Astrocyte of the cerebellum (primary cell): ENCODE measurements at regions not wholly inside any gene's neighbourhood (a gene's known extent, or its start where the extent isn't known, plus 50 kb on each side); places are given as distances from the start of the nearest gene placed in this dataset.

ENCODE experiments used
- DNase-seq: peaks from one replicate; pipeline ENCODE4 v3.0.0-alpha.2; 2011; ENCODE audit warnings: low read depth
- H3K4me3 ChIP-seq: 2 replicates; pipeline ENCODE4 v1.5.1; 2011; ENCODE audit warnings: mild to moderate bottlenecking, low read depth, low read length, moderate library complexity
- CTCF ChIP-seq: IDR thresholded peaks from 2 replicates; pipeline ENCODE4 v1.5.1; 2012; ENCODE audit warnings: low read length, low read depth, moderate library complexity, mild to moderate bottlenecking; ENCODE audit errors: missing control alignments
- in situ Hi-C: cut with HindIII; loops from 2 replicates; pipeline ENCODE4 v1.10.0; 2017; ENCODE audit warnings: low sequenced_read_pairs

DNA sequence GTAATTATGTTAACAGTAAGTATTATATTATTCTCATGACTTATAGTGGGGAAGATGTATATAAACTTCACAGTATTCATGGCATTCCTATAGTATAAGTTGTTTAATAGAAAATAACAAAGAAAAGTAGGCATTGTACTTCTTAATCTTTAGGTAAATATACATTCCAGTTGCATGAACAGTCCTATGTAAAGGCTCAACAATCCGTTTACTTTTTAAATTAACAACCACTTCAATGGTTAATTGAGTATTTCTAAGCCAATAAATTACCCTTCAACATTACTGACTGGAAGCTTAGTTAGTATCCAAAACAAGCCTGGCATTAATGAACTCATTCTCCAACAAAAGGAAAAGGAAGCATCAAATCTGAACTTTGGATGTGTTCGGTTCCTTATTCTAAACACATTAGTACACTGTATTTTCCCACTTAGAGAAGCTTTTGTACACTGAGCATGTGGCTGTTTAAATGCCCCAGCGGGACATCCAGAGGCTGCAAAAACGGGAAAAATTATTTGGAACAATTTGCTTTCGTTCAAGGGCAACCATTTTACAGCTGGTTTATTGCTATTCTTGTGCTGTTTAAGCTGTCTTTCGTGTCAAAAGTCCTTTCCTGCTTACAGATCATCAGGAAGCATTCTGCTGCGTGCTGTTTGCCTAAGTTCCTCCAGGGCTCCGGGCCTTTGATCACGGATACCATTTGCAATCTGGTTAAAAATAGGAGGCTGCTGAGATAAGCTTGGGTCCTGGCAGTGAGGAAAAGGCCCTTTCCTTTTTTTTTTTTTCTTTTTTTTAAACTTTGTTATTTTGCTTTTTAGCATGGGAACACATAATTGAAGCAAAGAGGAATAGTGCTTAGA is 460.3 kb downstream of the SPRY1 start:
- no peak for DNase-seq
- in situ Hi-C loops: no loop called here
- peak; percentile 40 for TF ChIP-seq CTCF
- no peak overlapping the region for H3K4me3 ChIP-seq

GRCh38 chr4:123858465-123858864 is 461.9 kb downstream of the SPRY1 start:
- in situ Hi-C loops: no loop called here
- no peak for TF ChIP-seq CTCF
- no peak overlapping the region for H3K4me3 ChIP-seq
- DNase-seq: no peak

- in situ Hi-C loops: no loop called here
- H3K4me3 ChIP-seq: no peak overlapping the region
- DNase-seq: no peak
- TF ChIP-seq CTCF: no peak
Observed at GRCh38 chr4:123862812-123863211, 466.2 kb downstream of the SPRY1 start.

DNA sequence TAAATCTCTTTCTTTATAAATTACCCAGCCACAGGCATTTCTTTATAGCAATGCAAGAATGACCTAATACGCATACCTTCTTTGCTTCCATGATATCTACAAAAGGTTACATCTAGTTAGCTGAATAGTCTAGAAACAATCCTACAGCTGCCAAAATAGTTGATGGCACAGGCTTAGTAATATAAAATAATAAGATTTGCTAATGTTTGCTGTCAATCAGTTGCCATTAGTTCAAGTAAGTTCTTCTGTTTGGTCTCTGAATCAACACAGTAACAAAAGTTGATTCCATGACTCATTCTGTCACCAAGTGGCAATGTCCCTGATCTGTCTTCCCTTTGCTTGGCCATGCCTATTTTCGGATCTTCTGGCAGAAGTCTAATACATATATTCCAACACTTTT is 470.2 kb downstream of the SPRY1 start:
- in situ Hi-C loops: no loop called here
- no peak for TF ChIP-seq CTCF
- no peak for DNase-seq

GRCh38 chr4:123867910-123868587 is 471.5 kb downstream of the SPRY1 start:
- no peak overlapping the region for H3K4me3 ChIP-seq
- no peak for DNase-seq
- in situ Hi-C loops: no loop called here
- TF ChIP-seq CTCF: no peak

More for the DNA sequence above, 470.2 kb downstream of the SPRY1 start:
- no peak overlapping the region for H3K4me3 ChIP-seq

DNA sequence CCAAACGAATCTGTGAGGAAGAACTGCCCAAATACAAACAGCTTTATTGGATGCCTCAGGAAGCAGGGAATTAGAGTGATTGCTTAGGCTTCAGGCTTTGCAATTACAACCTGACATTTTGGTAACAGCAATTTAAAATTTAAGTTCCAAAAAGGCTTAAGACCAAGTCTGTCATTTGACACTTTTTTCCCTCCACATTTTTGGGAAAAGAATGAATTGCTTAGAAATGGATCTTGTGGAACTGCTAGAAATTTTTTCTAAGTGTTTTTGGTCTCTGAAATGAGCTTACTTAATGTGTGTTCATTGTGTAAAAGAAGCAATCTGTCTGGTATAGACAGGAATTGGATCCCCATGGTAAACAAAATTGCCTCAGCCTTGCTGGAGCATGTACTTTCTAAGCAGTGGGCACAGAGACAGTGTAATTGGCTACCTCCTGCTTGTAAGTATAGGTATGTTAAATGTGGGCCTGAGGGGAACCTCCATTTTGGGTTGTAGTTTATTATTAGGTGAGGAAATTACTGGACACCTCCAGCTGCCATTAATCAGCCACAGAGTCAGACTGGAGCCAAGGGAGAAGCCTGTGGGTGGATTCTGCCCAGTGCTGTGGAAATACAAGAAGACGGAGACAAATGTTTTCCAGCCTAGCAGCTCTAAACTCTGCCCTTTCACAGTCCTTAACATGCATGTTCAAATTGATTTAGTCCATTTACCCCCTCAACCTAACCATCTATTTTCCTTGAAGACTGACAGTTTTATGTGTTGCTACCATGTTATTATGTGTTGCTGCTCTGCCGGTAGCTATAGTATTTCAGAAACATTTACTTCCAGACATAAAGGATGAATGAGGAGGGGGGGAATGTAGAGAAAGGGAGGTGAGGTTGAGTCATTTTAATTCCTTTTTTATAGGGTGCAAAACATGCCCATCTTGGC is 473.0 kb downstream of the SPRY1 start:
- no peak for TF ChIP-seq CTCF
- DNase-seq: no peak
- in situ Hi-C loops: no loop called here
- H3K4me3 ChIP-seq: no peak overlapping the region
